ENCODE measurements at regions not wholly inside any gene's neighbourhood (a gene's known extent, or its start where the extent isn't known, plus 50 kb on each side); places are given as distances from the start of the nearest gene placed in this dataset.

GRCh38 chr2:125870264-125870663 lies 785.7 kb upstream of the GYPC start:
- no peak for TF ChIP-seq CTCF (conservative IDR thresholded peaks at IDR 0.05 in 1 of 2, IDR thresholded peaks at IDR 0.05 in 1 of 2; ENCODE audit: extremely low read depth in 1 of 2, insufficient read depth in 1 of 2, low read depth in 1 of 2, low read length in 2 of 2)
- TF ChIP-seq EZH2 (IDR thresholded peaks at IDR 0.05; ENCODE audit: borderline replicate concordance, low read length) = no peak
